HL-60 (cell line): ENCODE measurements at regions not wholly inside any gene's neighbourhood (a gene's known extent, or its start where the extent isn't known, plus 50 kb on each side); places are given as distances from the start of the nearest gene placed in this dataset.
A peak's percentile ranks its signal among the peaks of the same experiment; 100 is the strongest.

ENCODE experiments used
- DNase-seq, 2 experiments: peaks; one replicate each; pipeline ENCODE4 v3.0.0-alpha.2; 2010 to 2020; ENCODE audit warnings: low read depth in 1 of 2, low spot score in 1 of 2
- H3K27ac ChIP-seq: fragments of 250-450 bp; sonication (Bioruptor Pico); replicated peaks from 2 replicates; pipeline ENCODE4 v1.5.1; 2020; ENCODE audit warnings: mild to moderate bottlenecking, moderate library complexity
- H3K27me3 ChIP-seq: fragments of 250-450 bp; sonication (Bioruptor Pico); 2 replicates; pipeline ENCODE4 v1.5.1; 2021; ENCODE audit warnings: mild to moderate bottlenecking, moderate library complexity; ENCODE audit not compliant: insufficient read depth, poor library complexity, severe bottlenecking
- H3K4me3 ChIP-seq: replicated peaks from 2 replicates; pipeline ENCODE4 v1.5.1; 2011; ENCODE audit warnings: mild to moderate bottlenecking, control low read depth, low read length; ENCODE audit not compliant: insufficient read depth
- CTCF ChIP-seq: IDR thresholded peaks from one replicate; pipeline ENCODE4 v1.5.1; 2011; ENCODE audit warnings: low read length, control low read depth, inconsistent platforms; ENCODE audit not compliant: insufficient read depth
- GABPA ChIP-seq: IDR thresholded peaks from 2 replicates; pipeline ENCODE4 v1.6.1; 2012; ENCODE audit warnings: low read depth
- POLR2AphosphoS5 ChIP-seq: IDR thresholded peaks from 2 replicates; pipeline ENCODE4 v1.6.1; 2012; ENCODE audit warnings: low read depth
- REST ChIP-seq: IDR thresholded peaks from 2 replicates; pipeline ENCODE4 v1.6.1; 2012; ENCODE audit warnings: low read depth; ENCODE audit not compliant: insufficient replicate concordance
- SPI1 ChIP-seq: IDR thresholded peaks from 2 replicates; pipeline ENCODE4 v1.6.1; 2012; ENCODE audit warnings: low read depth, mild to moderate bottlenecking, borderline replicate concordance

GRCh38 chr12:89047856-89048418 lies 304.4 kb downstream of the DUSP6 start:
- DNase-seq = no peak
- TF ChIP-seq POLR2AphosphoS5 (no peak), SPI1 (no peak), CTCF (no peak), REST (no peak), GABPA (no peak)
- no peak overlapping the region for H3K4me3 ChIP-seq
- no peaks in the 10 kb centered on the region for H3K27me3 ChIP-seq
- H3K27ac ChIP-seq = no peak overlapping the region

DNA sequence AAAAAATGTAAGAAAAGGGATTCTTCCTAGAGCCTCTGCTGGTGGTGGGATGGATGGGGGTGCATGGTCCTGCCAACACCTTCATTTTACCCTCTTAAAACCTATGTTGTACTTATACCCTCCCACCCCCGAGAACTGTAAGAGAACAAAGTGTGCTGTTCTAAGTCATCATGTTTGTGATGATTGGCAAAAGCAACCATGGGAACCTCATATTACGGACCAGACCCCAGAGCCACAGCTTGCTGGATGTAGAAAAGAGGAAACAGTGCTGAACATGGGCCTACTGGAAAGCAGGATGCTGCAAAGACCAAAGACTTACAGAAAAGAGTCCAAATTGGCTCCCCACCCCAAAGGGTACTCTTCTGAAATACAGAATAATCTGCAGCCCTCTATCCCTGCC lies 311.2 kb downstream of the DUSP6 start:
- TF ChIP-seq POLR2AphosphoS5 = no peak
- TF ChIP-seq SPI1 = no peak
- TF ChIP-seq CTCF = no peak
- no peak for TF ChIP-seq GABPA
- no peak for TF ChIP-seq REST
- no peak overlapping the region for H3K4me3 ChIP-seq
- H3K27me3 ChIP-seq = no peaks in the 10 kb centered on the region
- no peak for DNase-seq
- peak overlapping the region; percentile 66 for H3K27ac ChIP-seq

DNA sequence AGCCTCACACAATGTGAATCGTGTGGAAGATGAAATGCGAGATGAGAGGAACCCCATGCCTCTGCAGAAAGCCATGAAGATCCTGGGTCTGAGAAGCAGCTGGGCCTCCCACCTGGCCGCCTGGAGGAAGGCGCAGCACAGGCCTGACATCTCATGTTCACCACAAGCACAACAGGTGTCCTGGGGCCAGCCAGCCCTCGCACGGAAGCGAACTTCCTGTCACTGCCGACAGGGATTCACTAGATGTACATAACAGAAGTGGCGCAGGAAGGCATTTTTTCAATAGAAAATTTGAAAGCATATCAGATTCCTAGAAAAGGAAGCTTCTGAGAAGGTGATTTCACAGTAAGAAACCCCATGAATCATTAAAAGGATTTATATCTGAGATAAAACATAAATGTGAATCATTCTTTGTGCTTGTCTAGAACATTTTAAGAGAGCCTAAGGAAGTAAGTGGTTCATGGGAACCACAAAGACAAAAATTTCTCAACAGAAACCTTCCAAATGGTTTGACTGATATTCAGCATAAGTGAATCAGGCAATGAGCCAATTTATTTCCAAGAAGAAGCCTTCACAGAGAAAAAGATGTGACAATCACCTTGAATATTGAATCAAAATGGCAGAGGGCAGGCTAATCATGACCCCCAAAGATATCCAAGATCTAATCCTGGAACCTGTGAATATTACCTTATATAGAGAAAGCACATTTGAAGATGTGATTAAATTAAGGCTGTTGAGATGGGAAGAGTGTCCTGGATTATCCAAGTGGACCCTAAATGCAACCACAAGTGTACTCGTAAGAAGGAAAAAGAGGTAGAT lies 311.9 kb downstream of the DUSP6 start:
- Histone ChIP-seq H3K4me3 (no peak overlapping the region), H3K27me3 (no peaks in the 10 kb centered on the region), H3K27ac (peak overlapping the region; percentile 66)
- peak; percentile 71 for TF ChIP-seq SPI1
- TF ChIP-seq REST = peak; percentile 40
- peak; percentile 100 for TF ChIP-seq POLR2AphosphoS5
- TF ChIP-seq CTCF = no peak
- peak; percentile 59; the same call in 1 of the 2 replicates for TF ChIP-seq GABPA
- DNase-seq = peak; percentile 55 to 91
